SH-SY5Y (cell line): ENCODE measurements at regions not wholly inside any gene's neighbourhood (a gene's known extent, or its start where the extent isn't known, plus 50 kb on each side); places are given as distances from the start of the nearest gene placed in this dataset.

Source experiments
- GATA2 ChIP-seq: IDR thresholded peaks from 2 replicates; pipeline ENCODE4 v1.6.1; 2011; ENCODE audit warnings: mild to moderate bottlenecking, low read depth, low read length
- GATA3 ChIP-seq: IDR thresholded peaks from 2 replicates; pipeline ENCODE4 v1.6.1; 2011; ENCODE audit warnings: low read depth, mild to moderate bottlenecking, low read length, moderate library complexity

DNA sequence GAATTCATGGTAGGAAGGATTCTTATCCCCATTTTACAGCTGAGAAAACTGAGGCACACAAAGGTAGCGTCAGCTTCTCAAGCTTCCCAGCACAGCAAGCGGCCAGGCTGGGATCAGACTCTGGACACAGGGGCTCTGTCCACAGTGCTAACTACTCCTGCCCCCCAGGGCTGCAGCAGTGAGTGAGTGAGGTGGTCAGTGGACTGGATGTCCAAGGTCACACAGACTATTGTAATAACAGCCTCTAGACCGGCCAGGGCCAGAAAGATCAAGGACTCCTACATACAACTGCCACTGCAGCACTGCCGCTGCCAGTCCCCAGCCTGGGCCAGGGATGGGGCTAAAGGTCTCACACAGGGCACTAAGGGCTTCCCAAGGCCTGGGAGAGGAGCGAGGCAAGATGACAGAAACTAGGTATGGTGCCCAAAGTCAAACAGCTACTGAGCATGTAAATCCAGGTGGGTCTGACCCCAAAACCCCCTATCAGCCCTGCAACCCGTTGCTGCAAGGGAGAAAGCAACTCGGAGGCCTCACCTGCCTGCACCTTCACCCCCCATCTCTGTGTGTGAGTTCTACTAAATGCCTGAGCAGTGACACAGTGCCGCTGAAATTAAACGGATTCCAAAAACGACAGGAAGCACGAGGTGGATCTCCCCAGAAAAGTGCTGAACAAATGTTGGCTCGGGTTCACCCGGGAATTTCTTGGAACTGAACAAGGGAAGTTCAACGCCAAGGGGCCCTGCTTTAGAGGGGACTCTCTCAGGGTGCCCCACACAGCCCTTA lies 161.8 kb upstream of the GRK3 start:
- TF ChIP-seq GATA3 = no peak
- no peak for TF ChIP-seq GATA2

DNA sequence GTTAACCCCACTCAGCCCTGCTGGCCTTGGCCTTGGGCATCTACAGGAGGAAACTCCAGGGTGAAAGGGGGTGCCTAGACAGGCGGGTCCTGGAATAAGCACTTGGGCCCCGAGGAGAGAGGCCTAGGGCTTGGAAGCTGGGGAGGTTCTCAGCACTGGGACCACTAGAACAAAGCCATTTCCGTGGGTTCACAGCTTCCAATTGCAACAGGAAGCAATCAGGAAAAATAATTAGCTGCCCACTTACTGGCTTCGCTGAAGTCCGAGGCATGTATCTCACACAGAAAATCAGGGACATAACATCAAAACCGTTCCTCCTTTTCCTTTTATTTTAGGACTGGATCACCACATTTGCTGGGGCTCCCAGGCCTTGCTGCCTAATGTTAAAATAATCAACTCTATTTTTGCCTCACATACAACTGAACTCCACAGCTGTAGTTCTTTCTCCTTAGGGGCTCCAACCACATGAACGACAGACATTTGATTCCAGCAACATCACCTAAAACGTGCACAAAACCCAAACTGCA lies 161.1 kb upstream of the GRK3 start:
- no peak for TF ChIP-seq GATA3
- no peak for TF ChIP-seq GATA2

GRCh38 chr22:25403811-25404471 lies 160.5 kb upstream of the GRK3 start:
- TF ChIP-seq GATA2 = no peak
- no peak for TF ChIP-seq GATA3

GRCh38 chr22:25404556-25404927 lies 159.9 kb upstream of the GRK3 start:
- no peak for TF ChIP-seq GATA2
- TF ChIP-seq GATA3 = no peak

GRCh38 chr22:25404928-25405816 lies 159.3 kb upstream of the GRK3 start:
- TF ChIP-seq GATA2 (no peak), GATA3 (no peak)

- TF ChIP-seq GATA3 = no peak
- TF ChIP-seq GATA2 = no peak
These were observed 158.5 kb upstream of the GRK3 start for GRCh38 chr22:25405841-25406509.

DNA sequence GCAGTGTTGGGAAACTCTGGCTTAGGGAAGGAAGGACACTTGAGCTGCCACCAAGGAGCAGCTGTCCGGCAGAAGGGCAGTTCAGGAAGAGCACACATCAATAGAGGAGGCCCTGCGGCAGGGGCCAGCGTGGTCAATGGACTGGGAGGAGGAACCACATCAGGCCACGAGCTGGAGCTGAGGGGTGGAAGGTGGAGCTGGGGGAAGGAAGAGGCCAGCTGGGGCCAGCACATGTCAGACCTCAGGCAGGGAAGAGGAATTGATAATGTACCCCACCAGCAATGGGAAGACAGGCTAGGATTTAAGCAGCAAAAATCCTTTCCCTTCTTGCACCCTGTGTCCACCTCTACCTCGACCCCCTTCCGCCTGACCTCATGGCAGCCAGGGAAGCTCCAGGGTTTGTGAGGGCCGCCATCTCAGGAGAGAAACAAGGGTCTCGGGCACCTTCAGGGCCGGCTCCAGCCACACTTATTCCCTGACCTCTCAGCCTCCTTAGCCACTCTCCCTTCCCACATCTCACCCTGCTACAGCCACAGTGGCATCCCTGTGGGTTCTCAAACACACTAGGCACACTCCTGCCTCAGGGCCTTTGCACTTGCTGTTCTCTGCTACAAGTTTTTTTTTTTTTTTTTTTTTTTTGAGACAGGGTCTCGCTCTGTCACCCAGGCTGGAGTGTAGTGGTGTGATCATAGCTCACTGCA lies 157.8 kb upstream of the GRK3 start:
- TF ChIP-seq GATA2 = no peak
- TF ChIP-seq GATA3 = no peak

GRCh38 chr22:25407226-25407858 lies 157.1 kb upstream of the GRK3 start:
- TF ChIP-seq GATA3 (no peak), GATA2 (no peak)

- TF ChIP-seq GATA2 = no peak
- no peak for TF ChIP-seq GATA3
These were observed 156.6 kb upstream of the GRK3 start for GRCh38 chr22:25407859-25408229.

GRCh38 chr22:25409240-25409639 lies 155.2 kb upstream of the GRK3 start:
- TF ChIP-seq GATA3 = no peak

GRCh38 chr22:25410849-25411248 lies 153.6 kb upstream of the GRK3 start:
- TF ChIP-seq GATA2 = no peak
- TF ChIP-seq GATA3 = no peak

- TF ChIP-seq GATA3 (no peak), GATA2 (no peak)
These were observed 150.9 kb upstream of the GRK3 start for GRCh38 chr22:25413620-25414019.

DNA sequence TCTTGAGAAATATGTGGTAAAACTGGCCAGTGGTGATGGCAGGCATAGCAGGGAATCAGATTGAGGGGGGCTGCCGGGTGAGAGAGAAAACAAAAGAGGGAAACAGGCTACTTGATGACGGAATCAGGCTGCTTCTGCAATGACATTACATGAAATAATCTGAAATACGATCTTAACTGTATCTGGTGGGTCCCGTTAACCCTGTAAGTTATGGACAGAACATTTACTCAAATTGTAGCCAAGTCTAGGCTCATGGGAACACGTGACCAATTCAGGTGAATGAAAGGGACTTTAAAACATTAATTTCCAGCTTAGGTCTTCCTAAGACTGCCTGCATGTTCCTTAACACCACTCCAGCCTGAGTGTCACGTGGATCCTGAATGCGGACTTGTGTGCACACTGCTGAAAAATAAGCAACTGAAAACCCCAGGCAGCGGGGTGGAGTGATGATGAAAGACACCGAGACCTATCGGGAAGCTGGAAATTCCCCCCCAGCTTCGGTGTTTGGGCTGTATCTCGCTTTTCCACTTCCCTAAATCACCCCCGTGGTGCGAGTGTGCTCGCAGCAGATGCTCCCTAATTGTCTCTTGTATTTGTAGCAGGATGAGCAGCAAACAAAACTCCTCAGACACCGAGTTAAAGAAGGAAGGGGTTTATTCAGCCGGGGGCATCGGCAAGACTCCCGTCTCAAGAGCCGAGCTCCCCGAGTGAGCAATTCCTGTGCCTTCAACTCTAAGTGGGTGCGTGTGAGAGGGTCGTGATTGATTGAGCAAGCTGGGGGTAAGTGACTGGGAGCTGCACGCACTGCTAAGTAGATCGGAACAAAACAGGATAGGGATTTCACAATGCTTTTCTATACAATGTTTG lies 145.0 kb upstream of the GRK3 start:
- TF ChIP-seq GATA3 = peak; percentile 50
- TF ChIP-seq GATA2 = peak; percentile 48; the same call in 1 of the 2 replicates
